ENCODE measurements at regions not wholly inside any gene's neighbourhood (a gene's known extent, or its start where the extent isn't known, plus 50 kb on each side); places are given as distances from the start of the nearest gene placed in this dataset.

DNA sequence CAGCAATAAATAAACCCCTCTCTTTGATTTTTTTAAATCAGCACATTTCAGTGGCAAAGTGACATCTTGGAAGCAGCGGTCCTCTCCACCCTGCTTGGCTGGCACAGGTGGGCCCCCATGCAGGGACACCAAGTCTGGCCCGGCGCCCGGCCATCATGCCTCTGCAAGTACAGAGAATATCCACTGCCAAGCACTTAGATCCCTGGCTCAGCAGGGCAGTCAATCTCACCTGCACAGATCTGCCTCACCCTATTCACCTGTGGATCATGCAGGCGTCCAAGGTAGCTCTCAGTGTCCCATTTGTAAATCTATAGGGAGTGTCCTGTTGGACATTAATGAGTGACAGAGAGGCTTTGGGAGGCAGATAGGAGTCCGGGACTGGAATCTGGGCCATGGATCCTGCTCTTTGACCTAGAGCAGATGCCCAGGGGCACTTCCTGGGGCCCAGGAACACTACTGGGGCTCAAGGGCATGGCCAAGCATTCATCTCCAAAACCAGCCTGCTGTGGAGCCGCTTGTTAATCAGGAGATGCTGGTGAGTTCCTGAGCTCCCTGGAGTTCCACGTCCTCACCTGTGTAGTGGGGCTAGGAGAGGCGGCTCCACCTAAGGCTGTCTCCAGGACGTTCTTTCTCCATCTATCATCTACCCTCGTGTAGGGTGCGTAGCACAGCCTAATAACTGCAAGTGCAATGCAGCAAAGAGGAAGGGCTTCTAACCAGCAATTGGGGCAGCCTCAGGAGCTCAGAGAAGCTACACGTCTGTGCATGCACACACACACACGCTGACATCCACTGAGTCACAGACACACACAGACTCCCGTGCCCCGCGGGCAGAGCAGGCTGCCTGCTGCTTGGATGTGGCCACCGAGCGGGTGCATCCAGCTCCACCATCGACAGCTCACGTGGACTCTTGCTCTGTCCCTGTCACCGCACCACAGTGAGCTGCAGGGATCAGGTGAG, 123.6 kb downstream of the OAT start:
- no peak for DNase-seq (ENCODE audit: low read depth in 2 of 2)
- TF ChIP-seq, protein P1, sequence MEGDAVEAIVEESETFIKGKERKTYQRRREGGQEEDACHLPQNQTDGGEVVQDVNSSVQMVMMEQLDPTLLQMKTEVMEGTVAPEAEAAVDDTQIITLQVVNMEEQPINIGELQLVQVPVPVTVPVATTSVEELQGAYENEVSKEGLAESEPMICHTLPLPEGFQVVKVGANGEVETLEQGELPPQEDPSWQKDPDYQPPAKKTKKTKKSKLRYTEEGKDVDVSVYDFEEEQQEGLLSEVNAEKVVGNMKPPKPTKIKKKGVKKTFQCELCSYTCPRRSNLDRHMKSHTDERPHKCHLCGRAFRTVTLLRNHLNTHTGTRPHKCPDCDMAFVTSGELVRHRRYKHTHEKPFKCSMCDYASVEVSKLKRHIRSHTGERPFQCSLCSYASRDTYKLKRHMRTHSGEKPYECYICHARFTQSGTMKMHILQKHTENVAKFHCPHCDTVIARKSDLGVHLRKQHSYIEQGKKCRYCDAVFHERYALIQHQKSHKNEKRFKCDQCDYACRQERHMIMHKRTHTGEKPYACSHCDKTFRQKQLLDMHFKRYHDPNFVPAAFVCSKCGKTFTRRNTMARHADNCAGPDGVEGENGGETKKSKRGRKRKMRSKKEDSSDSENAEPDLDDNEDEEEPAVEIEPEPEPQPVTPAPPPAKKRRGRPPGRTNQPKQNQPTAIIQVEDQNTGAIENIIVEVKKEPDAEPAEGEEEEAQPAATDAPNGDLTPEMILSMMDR (IDR thresholded peaks at IDR 0.05; ENCODE audit: low read depth, low read length), result no peak
- no peak overlapping the region for H3K4me3 ChIP-seq (replicated peaks in 1 of 2; ENCODE audit: low read depth in 2 of 2, low read length in 2 of 2)

DNA sequence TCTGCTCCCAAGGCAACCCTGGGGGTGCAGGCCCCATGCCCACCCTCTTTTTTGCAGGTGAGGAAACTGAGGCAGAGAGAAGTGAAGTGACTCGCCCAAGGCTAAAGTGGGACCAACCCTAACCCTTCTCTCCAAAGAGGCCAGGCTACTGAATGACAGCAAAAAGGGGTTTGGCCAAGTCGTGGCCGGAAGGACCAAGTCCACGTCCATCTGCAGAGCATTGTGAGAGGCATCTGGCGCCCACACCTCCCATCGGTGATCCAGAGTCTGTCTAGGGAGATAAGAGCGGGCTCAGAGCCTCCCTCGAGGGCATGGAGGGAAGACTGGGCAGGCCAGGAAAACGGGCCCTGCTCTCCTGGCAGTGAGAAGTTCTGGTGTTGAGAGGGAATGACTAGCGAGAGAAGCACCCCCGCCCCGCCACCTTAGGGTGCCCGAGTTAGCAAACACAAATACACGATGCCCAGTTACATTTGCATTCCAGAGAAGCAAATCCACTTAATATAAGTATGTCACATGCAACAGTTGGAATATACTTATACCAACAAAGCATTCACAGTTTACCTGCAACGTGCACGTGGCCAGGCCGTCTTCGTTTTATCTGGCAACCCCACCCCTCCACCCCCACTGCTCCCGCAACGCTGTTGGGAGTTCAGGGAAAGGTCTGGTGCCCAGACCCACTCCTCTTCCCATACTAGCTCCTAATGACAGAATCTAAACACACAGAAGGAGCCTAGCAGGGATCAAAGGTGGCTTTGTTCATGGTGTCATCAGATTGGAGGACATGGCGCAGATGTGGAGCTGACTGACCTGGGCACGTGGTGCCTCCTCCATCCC, 124.9 kb downstream of the OAT start:
- TF ChIP-seq, protein P1 (IDR thresholded peaks at IDR 0.05; ENCODE audit: low read depth, low read length), result no peak
- H3K4me3 ChIP-seq (replicated peaks in 1 of 2; ENCODE audit: low read depth in 2 of 2, low read length in 2 of 2), result no peak overlapping the region
- DNase-seq (ENCODE audit: low read depth in 2 of 2), result no peak

DNA sequence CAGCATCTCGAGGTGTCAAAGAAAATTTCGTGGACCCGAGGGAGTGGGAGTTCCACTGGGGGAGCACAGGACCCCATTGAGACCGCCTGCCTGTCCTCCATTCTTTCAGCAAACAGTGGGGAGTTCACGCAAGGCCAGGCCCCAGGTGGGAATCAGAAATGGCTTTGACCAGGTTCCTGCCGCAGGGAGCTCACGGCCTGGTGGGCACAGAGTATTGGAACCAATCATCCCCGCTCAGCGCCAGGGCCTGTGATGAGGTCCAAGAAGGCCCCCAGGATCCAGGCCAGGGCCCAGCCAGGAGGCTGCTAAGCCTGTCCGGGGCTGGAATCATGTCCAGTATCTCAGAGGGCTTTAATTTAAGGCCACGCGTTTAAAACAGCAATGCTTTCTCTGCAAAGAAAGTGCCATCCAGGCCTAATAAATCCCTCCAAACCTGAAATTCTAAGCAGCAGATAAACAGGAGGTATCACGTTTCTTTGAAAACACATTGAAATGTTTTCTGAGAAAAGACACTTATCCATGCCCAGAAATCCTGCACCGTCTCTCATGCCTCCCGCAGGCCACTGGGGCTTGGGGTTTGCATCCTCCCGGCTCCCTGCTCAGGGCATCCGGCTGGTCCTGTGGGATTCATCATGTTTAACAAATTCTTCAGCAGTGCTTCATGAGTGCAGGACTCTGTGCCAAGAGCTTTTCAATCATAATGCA, 125.7 kb downstream of the OAT start:
- peak in 1 of 2 donors; percentile 41 for DNase-seq (ENCODE audit: low read depth in 2 of 2)
- H3K4me3 ChIP-seq (replicated peaks in 1 of 2; ENCODE audit: low read depth in 2 of 2, low read length in 2 of 2), result no peak overlapping the region
- TF ChIP-seq, protein P1 (IDR thresholded peaks at IDR 0.05; ENCODE audit: low read depth, low read length), result no peak

DNA sequence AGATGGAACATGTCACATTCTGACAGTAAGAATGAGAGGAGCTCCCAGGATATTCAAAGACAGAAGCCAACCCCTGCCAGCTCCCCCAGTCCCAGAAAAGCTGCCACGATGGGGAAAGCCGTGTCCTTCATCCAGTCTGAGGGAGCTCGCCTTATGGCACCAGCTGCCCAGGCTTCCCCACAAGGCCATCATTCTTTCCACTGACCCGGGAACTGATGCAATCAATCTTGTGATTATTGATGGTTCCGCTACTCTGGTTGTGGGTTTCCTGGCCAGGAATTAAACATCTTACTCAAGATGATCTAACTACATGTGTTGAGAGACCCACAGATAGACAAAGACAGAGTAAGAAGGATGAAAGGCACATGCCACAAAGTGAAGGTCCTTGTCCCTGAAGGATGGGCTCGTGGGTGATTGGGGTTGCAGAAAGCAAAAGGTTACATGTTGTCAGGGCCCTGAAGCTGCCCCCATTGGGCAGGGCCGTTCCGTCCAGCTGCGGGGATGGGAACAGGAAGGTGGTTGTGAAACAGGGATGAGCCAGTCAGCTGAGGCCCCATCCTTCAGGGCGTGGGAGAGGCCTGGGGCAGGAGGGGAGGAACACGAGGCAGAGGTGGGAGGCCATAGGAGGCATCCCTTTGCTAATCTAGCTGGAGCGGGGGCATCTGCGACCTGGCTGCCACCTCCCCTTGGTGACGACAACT, 127.6 kb downstream of the OAT start:
- TF ChIP-seq, protein P1 (IDR thresholded peaks at IDR 0.05; ENCODE audit: low read depth, low read length), result no peak
- H3K4me3 ChIP-seq (replicated peaks in 1 of 2; ENCODE audit: low read depth in 2 of 2, low read length in 2 of 2), result no peak overlapping the region
- peak in 1 of 2 donors; percentile 33 for DNase-seq (ENCODE audit: low read depth in 2 of 2)

DNA sequence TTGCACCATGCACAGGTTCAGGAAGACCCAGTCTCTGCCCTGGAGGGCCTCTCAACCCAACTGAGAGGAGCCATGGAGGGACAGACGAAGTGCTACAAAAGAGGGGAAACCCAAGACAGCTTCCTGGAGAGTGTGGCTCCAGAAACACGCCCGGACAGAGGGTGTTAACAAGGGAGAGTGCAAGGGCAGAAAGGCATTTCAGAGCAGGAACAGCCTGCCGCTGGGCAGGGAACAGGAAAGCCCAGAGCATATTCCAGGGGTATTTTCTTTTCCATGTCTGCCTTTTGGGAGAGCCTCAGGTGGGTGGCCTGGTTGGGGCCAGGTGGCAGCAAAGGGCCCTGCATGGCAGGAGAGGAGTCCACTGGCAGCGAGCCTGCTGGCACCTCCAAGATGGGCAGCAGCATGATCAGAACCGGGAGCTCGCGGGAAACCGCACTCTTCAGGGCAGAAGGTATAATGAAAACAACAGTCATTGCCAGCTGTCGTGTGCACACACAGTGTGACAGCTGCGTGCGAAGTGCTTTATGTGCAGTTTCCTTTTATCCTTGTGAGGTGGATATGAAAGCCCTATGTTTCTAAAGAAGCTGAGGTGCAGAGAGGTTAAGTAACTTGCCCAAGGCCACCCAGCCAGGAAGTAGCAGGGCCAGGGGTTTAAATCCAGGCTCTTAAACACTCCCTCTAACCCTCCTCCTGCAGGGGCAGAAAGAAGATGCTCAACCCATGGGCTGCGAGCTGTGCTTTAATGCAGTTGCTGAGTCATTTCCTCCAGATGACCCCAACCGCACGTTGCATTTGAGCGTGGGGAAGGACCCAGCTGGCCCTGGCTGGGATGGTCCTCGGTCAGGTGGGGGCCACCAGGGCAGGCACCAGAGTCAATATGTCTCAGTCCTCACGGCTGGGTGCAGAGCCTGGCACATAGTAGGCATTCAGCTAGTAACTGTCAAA, 128.6 kb downstream of the OAT start:
- TF ChIP-seq, protein P1 (IDR thresholded peaks at IDR 0.05; ENCODE audit: low read depth, low read length), result no peak
- no peak overlapping the region for H3K4me3 ChIP-seq (replicated peaks in 1 of 2; ENCODE audit: low read depth in 2 of 2, low read length in 2 of 2)
- peak; percentile 24 to 40 for DNase-seq (ENCODE audit: low read depth in 2 of 2)
